IMR-90 (cell line): ENCODE measurements at regions not wholly inside any gene's neighbourhood (a gene's known extent, or its start where the extent isn't known, plus 50 kb on each side); places are given as distances from the start of the nearest gene placed in this dataset.

ENCODE experiments used
- ATAC-seq: fragments of 200-7000 bp; cut with Tn5 transposase; 2 replicates; pipeline ENCODE4 v1.9.1; 2020; ENCODE audit warnings: low read depth, mild to moderate bottlenecking, moderate library complexity
- BruUV-seq: library from RNA; stranded (reverse); fragments of 400-500 nt; replicated peaks from 2 replicates; lab custom pipeline; 2021; lab: Mats Ljungman, UMichigan
- CTCF ChIA-PET: fragments of 300-600 bp; formaldehyde crosslinking; extraction: SDS; loops from one replicate; lab custom pipeline; 2021; ENCODE audit warnings: antibody characterized with exemption; lab: Yijun Ruan, JAX
- POLR2A ChIA-PET: fragments of 300-600 bp; sonication (Branson Sonifier 250); formaldehyde crosslinking; loops from one replicate; lab custom pipeline; 2022; ENCODE audit warnings: antibody characterized with exemption; ENCODE audit not compliant: unreplicated experiment; lab: Charles Lee
- DNase-seq: peaks from one replicate; pipeline ENCODE4 v3.0.0; 2013
- H2AFZ ChIP-seq: replicated peaks from 2 replicates; pipeline ENCODE3; 2013; ENCODE audit warnings: low read length, mild to moderate bottlenecking; ENCODE audit not compliant: poor library complexity
- H2AK5ac ChIP-seq: 2 replicates; pipeline ENCODE4 v1.6.1; 2013; ENCODE audit warnings: low read depth, low read length, inconsistent platforms
- H2AK9ac ChIP-seq: replicated peaks from 2 replicates; pipeline ENCODE3; 2013; ENCODE audit warnings: mild to moderate bottlenecking, low read depth, low read length, moderate library complexity; ENCODE audit not compliant: poor library complexity
- H2BK120ac ChIP-seq: 2 replicates; pipeline ENCODE4 v1.6.1; 2013; ENCODE audit warnings: low read depth, low read length, inconsistent platforms
- H2BK15ac ChIP-seq: 3 replicates; pipeline ENCODE4 v1.6.1; 2013; ENCODE audit warnings: low read depth, low read length, inconsistent platforms
- H2BK20ac ChIP-seq: 2 replicates; pipeline ENCODE4 v1.6.1; 2013; ENCODE audit warnings: low read depth, mild to moderate bottlenecking, inconsistent platforms, low read length, moderate library complexity
- H2BK5ac ChIP-seq: 2 replicates; pipeline ENCODE4 v1.6.1; 2013; ENCODE audit warnings: mild to moderate bottlenecking, low read depth, low read length, inconsistent platforms; ENCODE audit not compliant: poor library complexity, severe bottlenecking
- H3K14ac ChIP-seq: replicated peaks from 2 replicates; pipeline ENCODE4 v1.6.1; 2013; ENCODE audit warnings: low read depth, low read length, inconsistent platforms
- H3K18ac ChIP-seq: 2 replicates; pipeline ENCODE4 v1.6.1; 2013; ENCODE audit warnings: low read depth, low read length, control low read depth
- H3K23ac ChIP-seq: 2 replicates; pipeline ENCODE4 v1.6.1; 2013; ENCODE audit warnings: low read depth, low read length, inconsistent platforms
- H3K27ac ChIP-seq: 2 replicates; pipeline ENCODE4 v1.5.1; 2013; ENCODE audit warnings: mild to moderate bottlenecking, control low read depth, low read length; ENCODE audit not compliant: insufficient read depth
- H3K27me3 ChIP-seq: 2 replicates; pipeline ENCODE4 v1.6.1; 2013; ENCODE audit warnings: low read length; ENCODE audit not compliant: control insufficient read depth, insufficient read depth
- H3K36me3 ChIP-seq: 2 replicates; pipeline ENCODE4 v1.6.1; 2013; ENCODE audit warnings: low read length, mixed read lengths; ENCODE audit not compliant: control insufficient read depth, insufficient read depth
- H3K4ac ChIP-seq: 2 replicates; pipeline ENCODE4 v1.6.1; 2013; ENCODE audit warnings: low read depth, low read length, inconsistent platforms
- H3K4me1 ChIP-seq: 2 replicates; pipeline ENCODE4 v1.6.1; 2013; ENCODE audit warnings: low read length, mixed read lengths; ENCODE audit not compliant: control insufficient read depth, insufficient read depth
- H3K4me2 ChIP-seq: 2 replicates; pipeline ENCODE4 v1.6.1; 2013; ENCODE audit warnings: low read depth, mild to moderate bottlenecking, control low read depth, low read length, moderate library complexity
- H3K4me3 ChIP-seq: 2 replicates; pipeline ENCODE4 v1.5.1; 2013; ENCODE audit warnings: low read depth, mild to moderate bottlenecking, control low read depth, low read length, moderate library complexity; ENCODE audit not compliant: insufficient read depth
- H3K56ac ChIP-seq: 2 replicates; pipeline ENCODE4 v1.6.1; 2013; ENCODE audit warnings: low read length, inconsistent platforms; ENCODE audit not compliant: insufficient read depth; ENCODE audit errors: extremely low read depth
- H3K79me1 ChIP-seq, 2 experiments: 2 replicates each; pipeline ENCODE4 v1.6.1; 2013; ENCODE audit warnings: low read length in 2 of 2, inconsistent platforms in 1 of 2, low read depth in 1 of 2
- H3K9ac ChIP-seq: 2 replicates; pipeline ENCODE4 v1.6.1; 2013; ENCODE audit warnings: low read depth, low read length, control low read depth
- H3K9me1 ChIP-seq: 2 replicates; pipeline ENCODE4 v1.6.1; 2013; ENCODE audit warnings: low read length, inconsistent platforms; ENCODE audit not compliant: insufficient read depth
- H3K9me3 ChIP-seq: 2 replicates; pipeline ENCODE4 v1.6.1; 2013; ENCODE audit warnings: low read length; ENCODE audit not compliant: control insufficient read depth, insufficient read depth
- H4K20me1 ChIP-seq: 2 replicates; pipeline ENCODE4 v1.6.1; 2013; ENCODE audit warnings: low read length, inconsistent platforms; ENCODE audit not compliant: insufficient read depth
- H4K5ac ChIP-seq: 2 replicates; pipeline ENCODE4 v1.6.1; 2013; ENCODE audit warnings: mild to moderate bottlenecking, low read depth, low read length, control low read depth
- H4K8ac ChIP-seq, 2 experiments: 2 replicates each; pipeline ENCODE4 v1.6.1; 2013; ENCODE audit warnings: low read depth in 2 of 2, low read length in 2 of 2, control low read depth in 1 of 2, inconsistent platforms in 1 of 2
- H4K91ac ChIP-seq: 2 replicates; pipeline ENCODE4 v1.6.1; 2013; ENCODE audit warnings: low read depth, low read length, inconsistent platforms; ENCODE audit not compliant: insufficient read depth
- BHLHE40 ChIP-seq: fragments of 150-350 bp; IDR thresholded peaks from 2 replicates; pipeline ENCODE4 v1.6.1; 2016; ENCODE audit warnings: mild to moderate bottlenecking, low read depth, low read length
- CEBPB ChIP-seq: IDR thresholded peaks from 2 replicates; pipeline ENCODE4 v1.6.1; 2012; ENCODE audit warnings: low read depth, low read length, improper control_type of control experiment
- CHD1 ChIP-seq: IDR thresholded peaks from 2 replicates; pipeline ENCODE4 v1.6.1; 2012; ENCODE audit warnings: low read depth, low read length, improper control_type of control experiment
- FOS ChIP-seq: fragments of 150-350 bp; IDR thresholded peaks from 2 replicates; pipeline ENCODE4 v1.6.1; 2016; ENCODE audit warnings: low read depth, low read length
- MAFK ChIP-seq: IDR thresholded peaks from 2 replicates; pipeline ENCODE4 v1.6.1; 2012; ENCODE audit warnings: low read depth, low read length, improper control_type of control experiment
- MAZ ChIP-seq: IDR thresholded peaks from 2 replicates; pipeline ENCODE4 v1.6.1; 2012; ENCODE audit warnings: low read depth, mild to moderate bottlenecking, low read length, improper control_type of control experiment, moderate library complexity, borderline replicate concordance
- MXI1 ChIP-seq: IDR thresholded peaks from 2 replicates; pipeline ENCODE4 v1.6.1; 2012; ENCODE audit warnings: low read depth, mild to moderate bottlenecking, low read length, moderate library complexity, borderline replicate concordance
- NFE2L2 ChIP-seq: fragments of 150-350 bp; IDR thresholded peaks from 2 replicates; pipeline ENCODE4 v1.6.1; 2016; ENCODE audit warnings: low read depth, mild to moderate bottlenecking, low read length
- POLR2A ChIP-seq: IDR thresholded peaks from 2 replicates; pipeline ENCODE4 v1.6.1; 2012; ENCODE audit warnings: mild to moderate bottlenecking, low read depth, low read length
- RAD21 ChIP-seq: IDR thresholded peaks from 2 replicates; pipeline ENCODE4 v1.6.1; 2012; ENCODE audit warnings: low read length, improper control_type of control experiment
- RCOR1 ChIP-seq: IDR thresholded peaks from 2 replicates; pipeline ENCODE4 v1.6.1; 2012; ENCODE audit warnings: mild to moderate bottlenecking, low read length, improper control_type of control experiment; ENCODE audit not compliant: insufficient replicate concordance
- RFX5 ChIP-seq: IDR thresholded peaks from 2 replicates; pipeline ENCODE4 v1.8.0; 2012; ENCODE audit warnings: low read depth, mild to moderate bottlenecking, low read length, moderate library complexity
- SMC3 ChIP-seq: fragments of 150-350 bp; IDR thresholded peaks from 2 replicates; pipeline ENCODE4 v1.6.1; 2016; ENCODE audit warnings: low read depth, mild to moderate bottlenecking, antibody characterized with exemption, low read length, moderate library complexity
- WGBS, 2 experiments: methylation state at CpG; one replicate each; pipeline versions ENCODE4 v1.1.5 to v1.1.7; 2013; ENCODE audit warnings: missing lambda C conversion rate in 2 of 2; ENCODE audit not compliant: insufficient read length in 1 of 2; ENCODE audit errors: extremely low coverage in 2 of 2; 5-methylcytosine and 5-hydroxymethylcytosine counted together
- dilution Hi-C: fragments of 300-500 bp; cut with HindIII; formaldehyde crosslinking; loops from one replicate; pipeline ENCODE4 v1.14.3; 2018; ENCODE audit warnings: low sequenced_read_pairs; ENCODE audit not compliant: unreplicated experiment
- in situ Hi-C: fragments of 300-500 bp; cut with MboI; formaldehyde crosslinking; loops from 3 replicates; pipeline ENCODE4 v1.14.3; 2019; ENCODE audit warnings: low sequenced_read_pairs, inconsistent platforms, mixed read lengths
- intact Hi-C: fragments of 100-400 bp; cut with micrococcal nuclease; formaldehyde crosslinking; loops from 2 replicates; pipeline ENCODE4 v1.10.0; 2022
- TF ChIP-seq, protein P1 (sequence below): fragments of 150-350 bp; IDR thresholded peaks from 2 replicates; pipeline ENCODE4 v1.6.1; 2017; ENCODE audit warnings: mild to moderate bottlenecking, antibody characterized with exemption, low read length, low read depth
- TF ChIP-seq, protein P2 (sequence below): fragments of 150-350 bp; IDR thresholded peaks from 2 replicates; pipeline ENCODE4 v1.6.1; 2016; ENCODE audit warnings: low read depth, mild to moderate bottlenecking, low read length, moderate library complexity, borderline replicate concordance
- TF ChIP-seq, protein P3 (sequence below): conservative IDR thresholded peaks from 2 replicates; pipeline ENCODE4 v1.5.1; 2012; ENCODE audit warnings: mild to moderate bottlenecking, low read depth, low read length, improper control_type of control experiment

- no TSS peak for BruUV-seq
- Histone ChIP-seq H3K27ac (no peak overlapping the region), H2BK5ac (no peak overlapping the region), H2AK9ac (no peak overlapping the region), H2AFZ (no peak overlapping the region), H3K23ac (no peak overlapping the region), H3K79me1 (no peaks in the 10 kb centered on the region), H4K91ac (no peak overlapping the region), H3K9me1 (no peaks in the 10 kb centered on the region), H3K14ac (no peak overlapping the region), H2BK15ac (no peak overlapping the region), H4K5ac (no peak overlapping the region), H3K56ac (no peak overlapping the region), H3K27me3 (peaks cover 17% of the 10 kb centered on the region), H2BK20ac (no peak overlapping the region), H4K20me1 (no peaks in the 10 kb centered on the region), H2AK5ac (no peak overlapping the region), H3K9me3 (no peaks in the 10 kb centered on the region), H3K18ac (no peak overlapping the region), H4K8ac (no peak overlapping the region), H2BK120ac (no peak overlapping the region), H3K4me1 (peaks cover 5% of the 10 kb centered on the region), H3K4me2 (no peak overlapping the region), H3K36me3 (no peaks in the 10 kb centered on the region), H3K4me3 (no peak overlapping the region), H3K9ac (no peak overlapping the region), H3K4ac (no peak overlapping the region)
- ChIA-PET CTCF (no interaction called here), POLR2A (no interaction called here)
- dilution Hi-C loops (no loop called here), intact Hi-C loops (no loop called here), in situ Hi-C loops (no loop called here)
- no peak for ATAC-seq
- WGBS, 2 experiments = no CpG with 5 or more reads among the region's 14 CpGs
- DNase-seq = no peak
- TF ChIP-seq SMC3 (no peak), RFX5 (no peak), POLR2A (no peak), MAZ (no peak), RAD21 (no peak), CEBPB (no peak), FOS (no peak), NFE2L2 (no peak), MXI1 (no peak), BHLHE40 (no peak), RCOR1 (no peak), CHD1 (no peak), MAFK (no peak)
- TF ChIP-seq, protein P1, sequence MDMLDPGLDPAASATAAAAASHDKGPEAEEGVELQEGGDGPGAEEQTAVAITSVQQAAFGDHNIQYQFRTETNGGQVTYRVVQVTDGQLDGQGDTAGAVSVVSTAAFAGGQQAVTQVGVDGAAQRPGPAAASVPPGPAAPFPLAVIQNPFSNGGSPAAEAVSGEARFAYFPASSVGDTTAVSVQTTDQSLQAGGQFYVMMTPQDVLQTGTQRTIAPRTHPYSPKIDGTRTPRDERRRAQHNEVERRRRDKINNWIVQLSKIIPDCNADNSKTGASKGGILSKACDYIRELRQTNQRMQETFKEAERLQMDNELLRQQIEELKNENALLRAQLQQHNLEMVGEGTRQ = no peak
- TF ChIP-seq, protein P2, sequence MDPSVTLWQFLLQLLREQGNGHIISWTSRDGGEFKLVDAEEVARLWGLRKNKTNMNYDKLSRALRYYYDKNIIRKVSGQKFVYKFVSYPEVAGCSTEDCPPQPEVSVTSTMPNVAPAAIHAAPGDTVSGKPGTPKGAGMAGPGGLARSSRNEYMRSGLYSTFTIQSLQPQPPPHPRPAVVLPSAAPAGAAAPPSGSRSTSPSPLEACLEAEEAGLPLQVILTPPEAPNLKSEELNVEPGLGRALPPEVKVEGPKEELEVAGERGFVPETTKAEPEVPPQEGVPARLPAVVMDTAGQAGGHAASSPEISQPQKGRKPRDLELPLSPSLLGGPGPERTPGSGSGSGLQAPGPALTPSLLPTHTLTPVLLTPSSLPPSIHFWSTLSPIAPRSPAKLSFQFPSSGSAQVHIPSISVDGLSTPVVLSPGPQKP = no peak
- TF ChIP-seq, protein P3, sequence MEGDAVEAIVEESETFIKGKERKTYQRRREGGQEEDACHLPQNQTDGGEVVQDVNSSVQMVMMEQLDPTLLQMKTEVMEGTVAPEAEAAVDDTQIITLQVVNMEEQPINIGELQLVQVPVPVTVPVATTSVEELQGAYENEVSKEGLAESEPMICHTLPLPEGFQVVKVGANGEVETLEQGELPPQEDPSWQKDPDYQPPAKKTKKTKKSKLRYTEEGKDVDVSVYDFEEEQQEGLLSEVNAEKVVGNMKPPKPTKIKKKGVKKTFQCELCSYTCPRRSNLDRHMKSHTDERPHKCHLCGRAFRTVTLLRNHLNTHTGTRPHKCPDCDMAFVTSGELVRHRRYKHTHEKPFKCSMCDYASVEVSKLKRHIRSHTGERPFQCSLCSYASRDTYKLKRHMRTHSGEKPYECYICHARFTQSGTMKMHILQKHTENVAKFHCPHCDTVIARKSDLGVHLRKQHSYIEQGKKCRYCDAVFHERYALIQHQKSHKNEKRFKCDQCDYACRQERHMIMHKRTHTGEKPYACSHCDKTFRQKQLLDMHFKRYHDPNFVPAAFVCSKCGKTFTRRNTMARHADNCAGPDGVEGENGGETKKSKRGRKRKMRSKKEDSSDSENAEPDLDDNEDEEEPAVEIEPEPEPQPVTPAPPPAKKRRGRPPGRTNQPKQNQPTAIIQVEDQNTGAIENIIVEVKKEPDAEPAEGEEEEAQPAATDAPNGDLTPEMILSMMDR = no peak
These were observed 127.2 kb upstream of the DLG1 start for GRCh38 chr3:197425485-197426120.
